Activated CD4-positive, alpha-beta T cell treated with anti-CD3 and anti-CD28 coated beads for 36 hours (primary cell): ENCODE measurements at regions not wholly inside any gene's neighbourhood (a gene's known extent, or its start where the extent isn't known, plus 50 kb on each side); places are given as distances from the start of the nearest gene placed in this dataset.

Experiments
- ATAC-seq: fragments of 200-7000 bp; cut with Tn5 transposase; one replicate; pipeline ENCODE4 v1.10.0; 2021; ENCODE audit warnings: mild to moderate bottlenecking, moderate library complexity
- CTCF ChIA-PET: fragments of 350-600 bp; sonication (Branson Sonifier 250); formaldehyde crosslinking; loops from one replicate; lab custom pipeline; 2021; ENCODE audit warnings: antibody characterized with exemption; lab: Charles Lee
- POLR2A ChIA-PET: fragments of 350-600 bp; sonication (Branson Sonifier 250); formaldehyde crosslinking; loops from one replicate; lab custom pipeline; 2021; ENCODE audit warnings: antibody characterized with exemption, inconsistent platforms; lab: Charles Lee
- DNase-seq: peaks from one replicate; pipeline ENCODE4 v3.0.0-alpha.2; 2020
- H3K27ac Mint-ChIP-seq: one replicate; pipeline ENCODE4 v1.8.0; 2021; ENCODE audit warnings: mixed read lengths
- H3K27me3 Mint-ChIP-seq: one replicate; pipeline ENCODE4 v1.8.0; 2021; ENCODE audit warnings: mixed read lengths
- H3K36me3 Mint-ChIP-seq: one replicate; pipeline ENCODE4 v1.8.0; 2021; ENCODE audit warnings: low read depth, mixed read lengths
- H3K4me1 Mint-ChIP-seq: one replicate; pipeline ENCODE4 v1.8.0; 2021; ENCODE audit warnings: mixed read lengths
- H3K4me3 Mint-ChIP-seq: one replicate; pipeline ENCODE4 v1.8.0; 2021; ENCODE audit warnings: mild to moderate bottlenecking, moderate library complexity, mixed read lengths
- H3K9me3 Mint-ChIP-seq: one replicate; pipeline ENCODE4 v1.8.0; 2021; ENCODE audit warnings: low read depth, mixed read lengths
- intact Hi-C, 2 experiments: fragments of 100-400 bp; cut with DNase I in 1 of 2; cut with micrococcal nuclease in 1 of 2; formaldehyde crosslinking; loops; one replicate each; pipeline versions ENCODE4 v1.14.2 to v1.15.1; 2022 to 2024; cut with DNase I, micrococcal nuclease

DNA sequence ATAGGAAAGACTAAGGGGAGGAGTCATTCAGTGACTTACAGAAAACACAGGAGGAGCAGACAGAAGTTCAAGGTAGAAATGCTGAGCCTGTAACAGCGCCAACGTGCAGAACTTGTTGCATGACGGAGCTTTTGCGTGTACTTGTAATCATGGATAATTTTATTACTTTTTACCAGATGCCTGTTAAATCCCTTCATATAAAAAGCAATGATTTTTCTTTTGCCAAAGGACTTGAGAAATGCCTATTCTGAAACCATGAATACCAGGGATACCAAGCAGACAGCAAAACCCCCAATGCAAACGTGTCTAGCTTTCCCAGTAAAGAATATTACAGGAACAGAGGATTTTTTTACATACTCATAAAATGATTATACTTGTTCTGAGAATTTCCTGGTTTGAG lies 163.6 kb upstream of the GSC start:
- intact Hi-C loops = no loop called here

DNA sequence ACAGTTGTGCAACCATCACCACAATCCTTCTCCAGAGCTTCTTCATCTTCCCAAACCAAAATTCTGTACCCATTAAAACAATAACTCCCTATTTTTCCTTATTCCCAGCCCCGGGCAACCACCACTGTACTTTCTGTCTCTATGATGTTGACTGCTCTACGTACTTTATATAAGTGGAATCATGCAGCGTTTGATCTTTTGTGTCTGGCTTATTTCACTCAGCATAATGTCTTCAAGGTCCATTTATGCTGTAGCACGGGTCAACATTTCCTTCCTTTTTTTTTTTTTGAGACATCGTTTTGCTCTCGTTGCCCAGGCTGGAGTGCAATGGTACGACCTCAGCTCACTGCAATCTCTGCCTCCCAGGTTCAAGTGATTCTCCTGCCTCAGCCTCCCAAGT lies 162.7 kb upstream of the GSC start:
- Mint-ChIP-seq H3K4me1 (no peaks in the 10 kb centered on the region), H3K27me3 (no peaks in the 10 kb centered on the region), H3K27ac (no peak overlapping the region), H3K36me3 (no peaks in the 10 kb centered on the region), H3K4me3 (no peak overlapping the region), H3K9me3 (no peaks in the 10 kb centered on the region)
- no peak for ATAC-seq
- ChIA-PET CTCF (interaction anchor here (1.0 kb wide), 1 partner anchor 12 kb away, joined by 3 read pairs; no protein-coding TSS in a partner anchor), POLR2A (no interaction called here)
- intact Hi-C loops = no loop called here
- DNase-seq = no peak

More for the DNA sequence above, 163.6 kb upstream of the GSC start:
- no peaks in the 10 kb centered on the region for H3K27me3 Mint-ChIP-seq
- POLR2A ChIA-PET = no interaction called here
- H3K27ac Mint-ChIP-seq = no peak overlapping the region
- no peaks in the 10 kb centered on the region for H3K36me3 Mint-ChIP-seq
- H3K9me3 Mint-ChIP-seq = no peaks in the 10 kb centered on the region
- ATAC-seq (no peak), DNase-seq (no peak)
- H3K4me3 Mint-ChIP-seq = no peak overlapping the region
- no peaks in the 10 kb centered on the region for H3K4me1 Mint-ChIP-seq
- CTCF ChIA-PET = interaction anchor here (1.0 kb wide), 1 partner anchor 11 kb away, joined by 3 read pairs; no protein-coding TSS in a partner anchor

DNA sequence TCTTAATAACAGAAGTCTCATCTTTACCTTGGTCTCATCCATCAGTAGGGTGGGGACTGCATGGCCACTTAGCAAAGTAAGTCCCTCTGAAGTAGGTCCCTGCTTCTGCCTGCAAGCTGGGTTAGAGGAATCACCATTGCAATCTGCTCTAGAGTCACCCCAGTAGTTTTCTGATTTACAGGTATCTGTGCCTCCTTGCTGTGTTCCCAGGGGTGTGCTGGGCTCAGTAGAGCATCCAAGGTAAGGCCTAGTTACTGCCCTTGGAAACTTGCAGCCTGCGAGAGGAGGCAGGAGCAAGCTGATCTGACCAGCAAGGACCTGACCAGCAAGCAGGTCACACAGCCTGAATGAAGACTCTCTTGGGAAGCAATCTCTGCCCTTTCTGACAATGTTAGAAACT lies 160.8 kb upstream of the GSC start:
- Mint-ChIP-seq H3K36me3 (no peaks in the 10 kb centered on the region), H3K27ac (no peak overlapping the region), H3K4me1 (no peaks in the 10 kb centered on the region), H3K27me3 (peaks cover under 1% of the 10 kb centered on the region), H3K4me3 (no peak overlapping the region), H3K9me3 (no peaks in the 10 kb centered on the region)
- ChIA-PET CTCF (no interaction called here), POLR2A (no interaction called here)
- no peak for ATAC-seq
- intact Hi-C loops = no loop called here
- no peak for DNase-seq

DNA sequence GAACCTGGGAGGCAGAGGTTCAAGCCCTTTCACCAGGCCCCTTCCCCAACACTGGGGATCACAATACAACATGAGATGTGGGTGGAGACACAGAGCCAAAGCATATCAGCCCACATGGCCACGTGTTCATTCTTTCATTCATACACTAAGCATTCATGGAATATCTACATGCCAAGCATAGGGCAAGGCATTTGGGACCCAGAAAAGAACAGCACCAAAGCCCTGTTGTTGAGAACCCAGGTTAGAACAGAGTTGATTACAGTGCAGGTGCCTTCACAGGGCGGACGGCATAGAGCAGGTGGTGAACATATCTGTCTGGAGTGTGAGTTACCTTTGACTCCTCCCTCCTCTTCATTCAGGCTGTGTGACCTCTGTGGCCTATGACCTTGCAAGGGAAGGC lies 159.4 kb upstream of the GSC start:
- Mint-ChIP-seq H3K4me3 (no peak overlapping the region), H3K4me1 (no peaks in the 10 kb centered on the region), H3K27me3 (peaks cover 2% of the 10 kb centered on the region), H3K9me3 (no peaks in the 10 kb centered on the region), H3K27ac (no peak overlapping the region), H3K36me3 (no peaks in the 10 kb centered on the region)
- DNase-seq (no peak), ATAC-seq (no peak)
- intact Hi-C loops = no loop called here
- CTCF ChIA-PET = interaction anchor here (0.6 kb wide), 1 partner anchor 193 kb away, joined by 3 read pairs; no protein-coding TSS in a partner anchor
- POLR2A ChIA-PET = no interaction called here

DNA sequence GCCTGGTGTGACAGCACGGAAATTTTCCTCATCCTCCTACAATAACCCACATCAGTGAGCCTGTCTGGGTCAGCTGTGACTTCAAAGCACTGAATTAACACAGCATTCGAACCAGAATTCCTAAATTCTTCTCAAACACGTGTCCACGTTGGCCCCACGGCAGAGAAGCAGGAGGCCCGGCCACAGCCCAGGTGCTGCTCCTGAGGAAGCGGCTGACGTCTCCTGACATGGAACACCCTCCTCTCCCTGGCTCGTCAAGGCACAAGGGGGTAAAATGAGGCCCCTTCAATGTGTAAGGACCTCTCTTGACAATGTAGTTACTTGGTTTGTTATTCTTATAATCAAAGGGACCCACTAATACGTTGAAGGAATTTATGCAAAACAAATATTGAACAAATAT lies 156.3 kb upstream of the GSC start:
- intact Hi-C loops = no loop called here
- Mint-ChIP-seq H3K27me3 (peaks cover 5% of the 10 kb centered on the region), H3K27ac (no peak overlapping the region), H3K4me3 (no peak overlapping the region), H3K4me1 (no peaks in the 10 kb centered on the region), H3K36me3 (no peaks in the 10 kb centered on the region), H3K9me3 (no peaks in the 10 kb centered on the region)
- DNase-seq = no peak
- POLR2A ChIA-PET = no interaction called here
- CTCF ChIA-PET = no interaction called here
- no peak for ATAC-seq

DNA sequence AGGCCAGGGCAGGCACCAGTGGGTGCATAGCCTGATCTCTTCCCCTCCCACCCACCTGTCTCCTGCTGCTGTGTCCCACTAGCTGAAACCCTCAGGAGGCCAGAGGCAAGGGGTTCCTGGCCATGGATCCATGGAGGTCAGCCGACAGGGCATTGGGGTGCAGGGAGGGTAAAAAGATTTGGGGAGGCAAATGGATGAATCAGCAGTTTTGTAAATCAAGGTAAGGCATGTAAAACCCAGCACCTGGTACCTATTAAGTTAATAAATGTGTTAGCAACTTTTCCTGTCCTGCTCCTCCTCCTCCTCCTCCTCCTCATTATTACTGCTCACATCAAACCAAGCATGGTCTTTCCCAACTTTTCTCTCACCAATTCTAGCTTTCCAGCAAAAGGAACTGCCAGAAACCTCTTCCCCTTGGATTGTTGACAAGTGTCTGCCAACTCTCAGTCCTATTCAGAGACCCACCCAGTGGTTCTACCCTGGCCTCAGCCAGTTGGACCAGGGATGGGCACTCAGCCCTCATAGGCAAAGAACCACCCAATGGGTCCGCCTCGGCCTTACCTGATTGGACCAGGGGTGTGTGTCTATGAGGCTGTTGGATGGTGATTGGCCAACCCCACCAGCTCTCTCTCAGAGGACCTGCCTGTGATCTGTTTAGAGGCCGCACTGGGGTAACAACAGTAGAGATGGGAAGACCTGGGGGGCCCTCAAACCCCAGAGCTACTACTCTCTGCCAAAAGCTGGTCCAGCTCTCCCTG lies 155.7 kb upstream of the GSC start:
- intact Hi-C loops = no loop called here
- Mint-ChIP-seq H3K4me3 (no peak overlapping the region), H3K9me3 (no peaks in the 10 kb centered on the region), H3K27me3 (peaks cover 5% of the 10 kb centered on the region), H3K4me1 (no peaks in the 10 kb centered on the region), H3K36me3 (no peaks in the 10 kb centered on the region), H3K27ac (no peak overlapping the region)
- CTCF ChIA-PET = no interaction called here
- POLR2A ChIA-PET = no interaction called here
- no peak for ATAC-seq
- DNase-seq = no peak

DNA sequence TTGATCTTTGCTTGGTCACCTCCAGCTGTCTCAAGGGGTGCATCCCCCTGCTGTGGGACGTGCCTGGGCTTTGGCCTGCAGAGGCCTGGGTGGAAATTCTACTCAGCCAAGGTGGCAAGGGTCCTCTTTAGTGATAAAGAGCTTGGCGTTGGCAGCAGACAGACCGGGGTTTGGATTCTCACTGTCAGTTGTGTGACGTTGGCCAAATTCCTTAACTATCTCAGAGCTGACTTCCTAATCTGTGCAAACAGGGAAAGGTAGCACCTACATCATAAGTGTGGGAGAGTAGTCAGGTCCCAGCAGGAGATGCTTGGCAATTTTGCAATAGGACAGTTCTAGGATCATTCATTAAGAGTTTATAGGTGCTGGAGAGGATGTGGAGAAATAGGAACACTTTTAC lies 154.3 kb upstream of the GSC start:
- ChIA-PET POLR2A (no interaction called here), CTCF (no interaction called here)
- no peak overlapping the region for H3K27ac Mint-ChIP-seq
- H3K27me3 Mint-ChIP-seq = peaks cover 7% of the 10 kb centered on the region
- H3K4me3 Mint-ChIP-seq = no peak overlapping the region
- H3K36me3 Mint-ChIP-seq = no peaks in the 10 kb centered on the region
- H3K4me1 Mint-ChIP-seq = no peaks in the 10 kb centered on the region
- intact Hi-C loops = no loop called here
- ATAC-seq (no peak), DNase-seq (no peak)
- H3K9me3 Mint-ChIP-seq = no peaks in the 10 kb centered on the region

DNA sequence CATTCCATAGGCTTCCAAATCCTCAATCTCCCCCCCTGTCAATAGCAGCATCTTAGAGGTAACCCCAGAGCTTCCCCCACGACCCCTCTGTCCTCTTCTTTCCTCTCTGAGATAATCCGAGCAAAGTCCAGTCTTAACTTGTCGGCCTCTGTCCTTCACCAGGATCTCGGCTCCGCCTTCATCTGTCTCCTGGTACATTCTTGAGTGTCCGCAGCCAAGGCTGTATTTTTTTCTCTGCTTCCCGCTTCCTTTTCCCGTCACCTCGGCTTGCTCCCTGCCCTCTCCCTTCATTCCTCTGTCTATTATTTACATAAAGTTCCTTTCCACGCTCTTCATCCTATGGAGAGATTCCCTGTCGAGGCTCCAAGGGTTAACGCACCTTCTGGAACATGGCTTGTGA lies 153.9 kb upstream of the GSC start:
- Mint-ChIP-seq H3K4me3 (no peak overlapping the region), H3K27me3 (peaks cover 7% of the 10 kb centered on the region), H3K36me3 (no peaks in the 10 kb centered on the region), H3K9me3 (no peaks in the 10 kb centered on the region), H3K27ac (no peak overlapping the region), H3K4me1 (no peaks in the 10 kb centered on the region)
- ATAC-seq (no peak), DNase-seq (no peak)
- intact Hi-C loops = no loop called here
- POLR2A ChIA-PET = no interaction called here
- CTCF ChIA-PET = interaction anchor here (0.5 kb wide), 1 partner anchor 235 kb away, joined by 3 read pairs; no protein-coding TSS in a partner anchor

DNA sequence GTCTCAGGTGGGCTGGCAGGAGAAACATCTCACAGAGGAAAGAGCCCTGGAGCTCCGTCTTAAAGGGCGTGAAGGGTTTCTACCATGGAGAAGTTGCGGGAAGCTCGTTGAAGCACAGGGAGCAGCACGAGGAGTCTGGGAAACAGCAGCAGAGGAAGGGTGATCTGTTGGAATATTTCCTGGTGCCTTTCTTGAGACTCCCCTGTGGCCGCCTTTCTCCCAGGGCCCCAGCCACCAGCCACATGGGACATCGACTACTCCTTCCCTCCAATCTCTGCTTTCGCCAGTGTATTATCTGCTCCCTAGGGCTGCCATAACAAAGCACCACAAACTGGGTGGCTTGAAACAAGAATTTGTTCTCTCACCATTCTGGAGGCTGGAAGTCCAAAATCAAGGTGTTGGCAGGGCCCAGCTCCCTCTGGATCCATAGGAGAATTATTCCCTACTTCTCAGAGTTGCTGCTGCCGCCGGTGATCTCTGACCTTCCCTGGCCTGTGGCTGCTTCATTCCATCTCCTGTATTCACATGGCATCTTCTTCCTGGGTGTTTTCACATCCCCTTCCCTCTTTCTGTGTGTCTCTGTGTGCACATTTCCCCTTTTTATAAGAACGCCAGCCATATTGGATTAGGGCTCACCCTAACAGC lies 152.8 kb upstream of the GSC start:
- no peaks in the 10 kb centered on the region for H3K9me3 Mint-ChIP-seq
- peaks cover 7% of the 10 kb centered on the region for H3K27me3 Mint-ChIP-seq
- H3K4me3 Mint-ChIP-seq = no peak overlapping the region
- no peaks in the 10 kb centered on the region for H3K4me1 Mint-ChIP-seq
- ATAC-seq (no peak), DNase-seq (no peak)
- ChIA-PET CTCF (no interaction called here), POLR2A (no interaction called here)
- no peak overlapping the region for H3K27ac Mint-ChIP-seq
- intact Hi-C loops = no loop called here
- H3K36me3 Mint-ChIP-seq = no peaks in the 10 kb centered on the region

DNA sequence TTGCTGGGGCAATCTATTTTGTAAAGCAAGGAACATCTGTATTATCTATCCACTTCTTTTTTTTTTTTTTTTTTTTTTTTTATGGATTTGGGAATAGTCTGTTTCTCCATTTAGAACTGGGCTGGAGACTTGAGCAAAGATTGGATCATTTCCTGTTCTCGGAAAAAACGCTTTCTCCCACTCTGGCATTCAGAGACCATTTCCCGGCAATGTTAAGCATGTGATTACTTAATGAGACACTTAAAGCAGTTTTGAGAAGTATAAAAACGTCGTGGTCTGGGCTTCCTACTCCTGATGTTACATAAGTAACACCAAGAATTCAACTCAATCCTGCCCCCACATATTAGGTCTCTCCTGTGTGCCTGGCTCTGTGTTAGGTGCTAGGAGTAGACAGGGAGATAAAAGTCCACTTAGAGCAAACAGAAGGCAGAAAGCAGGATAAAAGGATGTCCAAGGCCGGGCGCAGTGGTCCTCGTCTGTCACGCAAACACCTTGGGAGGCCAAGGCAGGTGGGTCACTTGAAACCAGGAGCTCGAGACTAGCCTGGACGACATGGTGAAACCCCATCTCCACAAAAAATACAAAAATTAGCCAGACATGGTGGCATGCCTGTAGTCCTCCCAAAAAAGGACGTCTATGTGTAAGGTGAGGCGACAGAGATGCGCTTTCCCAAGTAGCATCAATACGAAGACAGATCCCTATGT lies 152.1 kb upstream of the GSC start:
- Mint-ChIP-seq H3K9me3 (no peaks in the 10 kb centered on the region), H3K36me3 (no peaks in the 10 kb centered on the region), H3K4me1 (no peaks in the 10 kb centered on the region), H3K27me3 (peaks cover 9% of the 10 kb centered on the region), H3K27ac (no peak overlapping the region), H3K4me3 (no peak overlapping the region)
- DNase-seq = no peak
- POLR2A ChIA-PET = no interaction called here
- CTCF ChIA-PET = no interaction called here
- intact Hi-C loops = no loop called here
- no peak for ATAC-seq

DNA sequence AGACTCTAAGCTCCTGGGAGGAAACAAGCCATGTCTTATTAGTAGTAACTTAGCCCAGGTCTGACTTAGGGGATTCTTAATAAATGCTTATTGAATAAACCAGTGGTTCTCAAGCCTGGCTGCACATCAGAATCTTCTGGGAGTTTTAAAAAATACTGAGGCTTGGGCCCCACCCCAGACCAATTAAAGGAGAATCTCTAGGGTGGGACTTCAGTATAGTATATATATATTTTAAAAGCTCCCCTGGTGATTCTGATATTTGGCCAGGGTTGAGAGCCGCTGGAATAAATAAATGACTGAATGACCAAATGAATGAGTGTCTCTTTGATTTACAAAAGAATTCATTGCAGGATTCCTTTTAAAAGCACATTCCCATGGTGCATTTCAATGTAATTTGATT lies 151.5 kb upstream of the GSC start:
- ChIA-PET POLR2A (no interaction called here), CTCF (interaction anchor here (0.6 kb wide), 1 partner anchor 30 kb away, joined by 3 read pairs; no protein-coding TSS in a partner anchor)
- ATAC-seq = no peak
- Mint-ChIP-seq H3K9me3 (no peaks in the 10 kb centered on the region), H3K27me3 (peaks cover 9% of the 10 kb centered on the region), H3K27ac (no peak overlapping the region), H3K4me3 (no peak overlapping the region), H3K36me3 (no peaks in the 10 kb centered on the region), H3K4me1 (no peaks in the 10 kb centered on the region)
- intact Hi-C loops = no loop called here
- no peak for DNase-seq
